GM19372 (cell line): ENCODE measurements at regions not wholly inside any gene's neighbourhood (a gene's known extent, or its start where the extent isn't known, plus 50 kb on each side); places are given as distances from the start of the nearest gene placed in this dataset.

Experiments used
- ATAC-seq: cut with Tn5 transposase; IDR thresholded peaks from one replicate; pipeline ENCODE4 v1.9.1; 2021; ENCODE audit warnings: mild to moderate bottlenecking, low read depth, moderate library complexity; ENCODE audit not compliant: unreplicated experiment

DNA sequence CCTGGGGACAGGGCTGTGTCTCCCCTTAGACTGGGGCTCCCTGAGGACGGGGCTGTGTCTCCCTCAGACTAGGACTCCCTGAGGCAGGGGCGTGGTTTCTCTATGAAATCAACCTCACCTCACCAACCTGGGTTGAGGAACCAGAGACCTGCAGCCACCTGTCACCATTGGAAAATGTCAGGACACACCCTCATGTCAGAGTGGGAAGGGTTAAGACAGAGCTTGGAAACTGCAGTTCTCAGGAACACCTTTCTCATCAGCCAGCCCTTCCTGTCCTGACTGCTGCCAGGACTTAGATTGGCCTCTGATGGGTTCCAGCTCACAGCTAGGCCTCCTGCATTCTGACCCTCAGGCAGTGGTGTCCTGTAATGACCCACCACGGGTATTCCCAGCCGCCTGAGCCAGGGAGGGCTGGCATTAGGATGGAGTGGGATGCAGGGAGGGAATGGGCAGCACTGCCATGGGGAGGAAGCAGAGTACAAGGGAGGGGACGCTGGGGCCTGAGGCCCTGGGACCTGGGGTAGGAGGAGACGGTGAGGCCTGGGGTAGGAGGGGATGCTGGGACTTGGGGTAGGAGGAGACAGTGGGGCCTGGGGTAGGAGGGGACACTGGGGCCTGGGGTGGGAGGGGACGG is 76.3 kb downstream of the MRPL14 start:
- ATAC-seq, result no peak

DNA sequence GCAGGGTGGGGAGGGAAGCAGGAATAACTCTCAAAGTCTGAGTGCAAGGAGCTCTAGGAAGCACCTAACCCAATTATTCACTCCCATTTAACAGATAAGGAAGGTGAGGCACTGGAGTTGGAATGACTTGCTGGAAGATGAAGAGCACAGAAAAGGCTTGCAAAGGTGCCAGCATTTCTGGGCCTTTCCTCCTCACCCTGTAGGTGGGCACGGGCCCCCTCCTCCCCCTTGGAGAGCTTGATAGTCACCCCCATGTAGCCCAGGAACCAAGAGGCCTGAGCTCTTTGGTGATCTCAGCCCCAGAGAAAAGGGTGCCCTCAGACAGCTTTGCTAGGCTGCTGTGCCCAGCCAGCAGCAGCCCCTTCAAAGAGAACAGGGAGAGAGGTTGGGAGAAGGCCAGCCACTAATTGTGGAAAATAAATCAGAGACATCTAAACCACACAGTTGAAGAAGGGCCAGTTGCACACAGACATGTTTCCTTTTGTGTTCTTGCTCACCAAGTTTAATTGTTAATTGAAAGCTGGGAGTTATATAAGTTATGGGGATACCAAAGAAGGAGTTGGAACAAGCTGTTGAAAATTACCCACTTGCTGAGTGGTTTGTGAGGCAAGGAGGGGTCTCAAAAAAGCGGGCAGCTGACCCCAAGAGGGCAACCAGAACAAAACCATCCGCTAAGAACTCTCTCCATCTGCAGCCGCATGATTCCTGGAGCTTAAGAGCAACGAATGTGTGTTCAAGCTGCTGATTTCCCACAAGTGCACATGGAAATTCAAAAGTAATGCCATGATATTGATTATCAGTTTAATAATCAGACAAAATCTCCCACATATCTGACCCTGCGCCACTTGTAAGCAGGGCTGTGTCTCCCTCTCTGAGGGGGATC is 77.0 kb downstream of the MRPL14 start:
- ATAC-seq, result no peak

DNA sequence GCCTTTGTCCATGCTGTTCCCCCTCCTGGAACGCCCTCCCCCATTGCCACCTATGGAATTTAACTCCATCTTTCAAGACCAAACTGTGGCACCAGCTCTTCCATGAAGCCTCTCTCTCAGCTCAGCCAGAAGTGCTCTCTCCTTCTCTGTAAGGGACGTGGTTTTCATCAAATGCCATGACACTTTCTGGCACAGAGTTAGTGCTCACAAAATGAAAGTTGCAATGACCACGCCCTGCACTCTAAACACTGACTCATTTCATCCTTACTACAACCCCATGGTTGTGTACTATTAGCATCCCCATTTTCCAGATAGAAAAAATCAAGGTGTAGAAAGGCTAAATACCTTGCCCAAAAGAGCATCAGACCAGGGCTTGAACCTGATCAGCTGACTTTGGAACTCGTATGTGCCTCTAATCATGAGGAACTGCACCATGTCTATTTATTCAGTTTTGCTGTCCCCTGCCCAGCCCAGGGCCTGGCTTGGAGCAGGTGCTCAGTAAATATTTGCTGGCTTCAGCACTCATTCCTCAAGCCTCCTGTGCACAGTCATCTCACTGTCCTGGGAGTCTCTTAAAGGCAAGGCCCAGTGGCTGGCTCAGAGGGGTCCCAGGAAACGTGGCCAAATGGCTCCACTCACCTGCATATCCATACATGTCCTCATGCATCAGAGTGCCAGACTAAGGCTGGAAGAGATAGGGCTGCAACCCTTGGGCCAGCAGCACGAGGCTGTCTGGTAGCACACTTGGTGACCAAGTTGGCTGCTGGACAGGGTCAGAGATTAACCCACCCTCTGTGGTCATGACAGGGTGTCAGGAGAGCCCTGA is 77.9 kb downstream of the MRPL14 start:
- ATAC-seq, result no peak

DNA sequence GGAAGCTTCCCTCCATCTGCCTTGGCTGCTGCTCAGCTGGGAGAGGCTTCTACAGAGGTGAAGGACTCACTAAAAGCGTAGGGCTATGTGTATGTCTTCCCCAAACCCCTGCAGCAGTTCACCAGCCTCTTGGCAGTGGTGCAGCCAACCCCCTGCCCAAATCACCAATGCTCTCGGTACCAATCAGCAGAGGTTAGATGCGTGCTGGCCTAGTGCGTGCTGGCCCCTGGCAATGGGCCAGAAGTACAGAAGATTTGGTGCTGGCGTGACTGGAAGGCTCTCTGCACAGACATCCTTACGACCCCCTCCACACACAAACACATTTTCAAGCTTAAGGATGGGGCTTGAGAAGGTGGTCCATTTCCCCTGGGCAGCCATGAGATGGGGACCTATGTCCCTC is 79.0 kb downstream of the MRPL14 start:
- ATAC-seq, result no peak

DNA sequence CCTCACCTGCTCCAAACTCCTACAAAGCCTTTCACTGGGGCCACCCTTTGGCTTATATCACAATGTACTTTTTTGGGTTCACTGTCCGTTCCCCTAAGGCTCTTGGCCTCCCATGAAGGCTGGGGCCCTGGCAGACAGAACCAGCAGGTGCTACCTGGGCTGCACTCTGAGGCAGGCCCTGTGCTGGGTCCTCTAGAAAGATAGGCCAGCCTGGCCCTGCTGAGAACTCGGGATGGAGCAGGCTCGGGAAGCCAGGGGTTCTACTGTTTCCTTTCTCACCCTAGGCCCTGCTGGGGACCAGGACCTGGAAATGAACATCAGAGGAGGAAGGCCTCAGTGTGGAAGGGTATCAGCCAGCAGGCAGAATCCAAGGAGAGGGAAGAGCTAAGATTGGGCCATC is 79.5 kb downstream of the MRPL14 start:
- no peak for ATAC-seq

DNA sequence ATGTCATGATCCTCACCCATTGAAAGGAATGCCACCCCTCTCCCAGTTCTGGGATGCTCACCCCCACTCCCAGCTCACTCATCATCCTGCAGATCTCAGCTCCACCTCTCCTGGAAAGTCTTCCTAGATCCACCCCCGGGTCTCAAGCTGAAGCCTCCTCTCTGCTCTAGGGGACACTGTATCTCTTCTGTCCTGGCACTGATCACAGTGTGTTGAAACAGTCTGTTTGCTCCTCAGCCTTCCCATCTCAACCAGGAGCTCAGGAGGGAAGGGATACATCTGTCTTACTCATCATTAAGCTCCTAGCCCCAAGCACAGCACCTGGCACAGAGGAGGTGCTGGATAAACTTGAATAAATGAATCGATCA is 80.1 kb downstream of the MRPL14 start:
- no peak for ATAC-seq

DNA sequence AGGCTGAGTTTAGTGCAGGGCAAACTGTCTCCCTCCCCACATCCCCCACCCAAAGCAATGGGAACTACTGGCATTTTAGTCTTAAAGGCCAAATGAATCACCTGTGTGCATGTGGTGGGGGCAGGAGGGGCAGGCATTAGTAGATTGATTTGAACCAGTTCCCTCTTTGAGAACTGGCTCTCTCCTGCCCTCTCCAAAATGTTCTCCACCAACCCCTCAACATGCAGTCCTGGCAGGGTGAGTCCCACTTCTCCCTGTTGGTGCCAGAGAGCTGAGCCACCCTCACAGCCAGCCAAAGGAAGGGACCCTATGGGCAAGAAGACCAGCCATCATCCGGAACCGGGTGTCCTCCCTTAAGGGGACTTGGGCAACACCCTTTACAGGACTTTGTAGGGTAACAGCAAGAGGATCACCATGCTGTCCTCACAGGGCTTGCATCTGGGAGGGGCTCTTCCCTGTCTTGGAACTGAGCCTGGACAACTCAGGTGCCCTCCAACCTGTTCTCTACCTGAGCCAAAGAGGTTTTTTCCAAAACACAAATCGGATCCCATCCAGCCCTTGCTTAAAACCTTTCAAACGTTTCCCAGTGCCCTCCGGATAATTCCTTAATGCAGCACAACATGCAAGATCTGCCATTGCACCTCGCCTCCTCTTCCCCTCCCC is 80.6 kb downstream of the MRPL14 start:
- ATAC-seq, result no peak

DNA sequence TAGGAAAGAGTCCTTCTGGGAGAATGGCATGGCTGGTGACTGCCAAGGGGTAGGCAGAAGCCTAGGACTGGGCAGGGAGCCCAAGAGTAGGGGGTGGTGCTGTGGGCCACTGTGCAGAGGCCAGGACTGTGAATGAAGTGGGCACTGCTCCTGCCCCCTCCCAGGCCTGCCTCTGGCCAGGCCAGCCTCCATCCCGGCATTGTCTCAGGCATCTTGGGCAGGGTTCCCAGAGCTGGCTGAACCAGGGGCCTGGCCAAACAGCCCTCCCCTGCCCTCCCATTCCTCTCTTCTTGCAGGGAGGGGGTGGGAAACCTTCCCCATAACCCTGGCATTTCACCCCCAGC is 81.6 kb downstream of the MRPL14 start:
- ATAC-seq, result no peak

DNA sequence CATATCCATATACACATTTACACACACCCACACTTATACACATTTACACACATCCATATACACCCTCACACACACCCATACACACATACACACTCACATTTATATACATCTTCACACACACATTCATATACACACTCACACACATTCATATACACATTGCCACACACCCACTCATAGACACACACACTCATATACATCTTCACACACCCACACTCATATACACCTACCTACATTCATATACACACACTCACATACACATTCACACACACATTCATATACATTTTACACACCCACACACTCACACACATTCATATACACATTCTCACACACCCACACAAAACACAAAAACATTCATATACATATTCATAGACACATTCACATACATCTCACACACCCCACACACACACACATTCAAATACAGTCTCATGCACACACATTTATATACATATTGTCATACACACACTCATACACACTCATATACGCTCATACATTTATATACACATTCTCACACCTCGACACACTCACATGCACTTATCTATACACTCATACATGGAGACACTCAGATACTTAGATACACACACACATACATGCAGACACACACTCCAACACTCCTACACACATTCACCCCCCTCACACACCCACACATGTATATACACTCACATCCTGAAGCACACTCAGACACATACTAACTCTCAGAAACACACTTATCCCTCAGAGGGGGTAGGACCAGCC is 82.1 kb downstream of the MRPL14 start:
- no peak for ATAC-seq

DNA sequence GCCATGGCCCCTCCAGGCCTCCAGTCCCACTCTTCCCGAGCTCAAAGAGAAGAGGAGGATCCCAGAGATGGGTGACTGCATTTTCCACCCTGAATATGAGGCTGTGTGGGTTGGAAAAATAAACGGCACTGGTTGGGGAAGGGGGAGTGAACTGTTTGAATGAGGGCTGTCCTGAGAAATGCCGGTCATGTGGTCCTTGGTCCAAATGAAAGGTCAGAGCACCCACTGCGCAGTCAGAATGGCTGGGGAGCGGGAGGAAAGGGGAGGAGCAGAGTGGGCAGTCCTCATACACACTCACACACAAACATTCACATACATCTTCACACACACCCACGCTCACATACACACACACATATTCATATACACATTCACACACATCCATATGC is 83.1 kb downstream of the MRPL14 start:
- ATAC-seq, result no peak

DNA sequence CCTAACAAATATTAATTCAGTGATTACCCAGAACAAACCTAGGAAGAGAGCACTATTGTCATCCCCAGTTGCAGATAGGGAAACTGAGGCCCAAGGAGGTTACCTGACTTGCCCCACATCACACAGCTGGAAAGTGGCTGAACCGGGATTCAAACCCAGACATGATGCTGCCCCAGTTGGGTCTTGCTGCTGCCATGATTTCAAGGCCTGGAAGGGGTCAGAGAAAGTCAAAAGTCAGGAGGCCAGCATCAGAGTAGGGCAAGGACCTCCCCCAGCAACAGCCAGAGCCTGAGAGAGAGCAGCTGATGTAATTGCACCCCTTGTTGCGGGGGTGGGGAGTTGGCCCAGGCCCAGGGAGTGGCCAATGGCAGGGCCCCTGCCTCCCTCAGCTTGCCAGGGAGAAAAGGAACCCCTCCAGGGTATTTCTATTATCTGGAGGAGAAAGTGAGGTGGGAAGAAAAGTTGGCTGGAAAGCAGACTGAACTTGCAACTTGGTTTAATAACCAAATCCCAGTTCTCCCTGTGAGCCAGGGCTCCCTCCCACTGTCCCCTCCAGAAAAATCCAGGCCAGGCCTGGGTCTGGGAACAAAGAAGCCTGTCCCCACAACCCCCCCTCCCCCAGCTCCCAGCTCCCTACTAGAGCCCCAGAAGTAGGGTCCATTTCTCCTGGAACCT is 83.6 kb downstream of the MRPL14 start:
- no peak for ATAC-seq

DNA sequence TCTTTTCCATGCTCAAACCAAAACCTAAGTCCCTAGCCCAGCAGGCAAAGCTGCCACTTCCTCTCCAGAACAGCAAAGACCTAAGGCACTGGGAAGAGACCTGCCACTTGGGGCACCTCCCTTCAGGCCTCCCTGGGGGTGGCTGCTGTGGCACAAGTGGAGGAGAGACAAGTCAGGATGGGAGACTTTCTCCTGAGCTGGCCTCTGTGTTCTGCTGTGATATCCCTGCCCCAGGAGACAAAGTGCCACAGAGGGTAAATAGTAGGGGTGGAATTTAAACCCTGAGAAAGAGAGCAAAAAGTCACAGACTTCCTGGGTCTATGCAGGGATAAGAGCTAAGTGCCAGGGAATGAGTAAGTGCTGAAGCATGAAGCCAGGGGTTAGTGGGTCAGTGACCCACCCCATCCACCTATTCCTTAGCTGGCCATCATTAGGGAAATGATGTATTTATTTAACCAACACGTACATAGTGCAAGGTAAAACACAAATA is 84.2 kb downstream of the MRPL14 start:
- no peak for ATAC-seq

DNA sequence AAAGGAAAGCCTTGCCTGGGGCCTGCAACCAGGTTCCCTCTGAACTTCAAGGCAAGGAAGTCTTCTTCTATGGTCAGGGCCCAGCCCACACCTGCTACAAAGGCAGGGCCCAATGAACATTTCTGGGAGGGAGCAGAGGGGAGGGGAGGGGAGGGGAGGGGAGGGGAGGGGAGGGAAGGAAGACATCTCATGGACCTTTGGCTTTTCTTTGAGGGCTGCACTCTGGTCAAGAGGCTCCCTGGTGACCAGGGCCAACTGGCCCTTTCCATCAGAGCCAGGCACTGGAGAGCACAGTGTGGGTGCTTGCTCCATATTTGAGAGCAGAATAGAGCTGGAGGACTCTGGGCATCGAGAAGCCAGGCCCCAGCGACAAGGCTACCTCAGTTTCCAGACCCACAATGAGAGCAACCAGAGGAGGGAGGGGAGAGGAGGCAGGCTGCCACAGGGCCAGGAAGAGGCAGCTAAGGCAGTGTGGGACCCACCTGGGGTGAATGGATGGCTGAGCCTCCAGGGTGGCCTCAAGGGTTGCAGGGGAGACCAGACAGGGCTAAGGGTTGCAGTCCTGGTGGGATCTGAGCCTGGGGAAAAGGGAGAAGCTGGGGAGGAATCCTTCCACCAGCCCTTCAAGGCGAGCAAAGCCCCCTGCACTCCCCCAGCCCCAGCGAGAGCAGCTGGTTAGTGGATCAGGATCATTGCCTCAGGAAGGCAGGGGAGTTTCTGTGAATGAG is 84.8 kb downstream of the MRPL14 start:
- no peak for ATAC-seq

DNA sequence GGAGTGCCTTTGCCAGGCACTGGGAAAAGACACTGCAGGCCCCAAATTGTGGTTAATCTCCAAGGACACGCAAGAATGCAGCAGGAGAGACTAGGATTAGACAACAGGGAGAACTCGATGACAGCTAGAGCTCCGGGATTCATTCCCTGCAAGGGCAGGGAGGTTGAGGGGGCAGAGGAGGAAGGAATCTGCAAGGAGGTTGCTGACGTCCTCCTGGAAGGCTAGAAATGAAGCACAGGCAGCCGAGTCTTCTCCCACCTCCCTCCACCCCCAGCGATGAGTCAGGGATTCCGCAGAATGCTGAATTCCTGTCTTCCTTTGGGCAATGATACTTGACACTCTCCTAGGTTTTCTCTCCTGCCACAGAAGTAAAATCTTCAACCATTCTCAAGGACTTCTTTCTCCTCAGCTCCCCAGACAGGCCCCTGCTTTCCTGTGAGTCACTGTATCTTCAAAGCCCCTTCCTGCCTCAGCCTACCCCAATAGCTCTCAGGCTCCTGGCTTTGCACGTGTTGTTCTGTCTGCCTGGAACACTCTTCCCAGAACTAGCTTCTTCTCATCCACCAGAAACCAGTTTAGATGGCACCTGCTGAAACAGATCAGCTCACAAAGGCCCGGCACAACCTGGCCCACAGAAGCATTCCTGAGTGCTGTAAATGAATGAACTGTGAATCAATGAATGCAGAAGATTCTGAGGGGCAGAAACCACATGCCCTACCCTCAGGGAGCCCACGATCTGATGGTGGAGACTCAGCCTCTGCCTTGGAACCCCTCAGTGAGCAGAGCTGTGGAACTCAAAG is 85.6 kb downstream of the MRPL14 start:
- no peak for ATAC-seq

DNA sequence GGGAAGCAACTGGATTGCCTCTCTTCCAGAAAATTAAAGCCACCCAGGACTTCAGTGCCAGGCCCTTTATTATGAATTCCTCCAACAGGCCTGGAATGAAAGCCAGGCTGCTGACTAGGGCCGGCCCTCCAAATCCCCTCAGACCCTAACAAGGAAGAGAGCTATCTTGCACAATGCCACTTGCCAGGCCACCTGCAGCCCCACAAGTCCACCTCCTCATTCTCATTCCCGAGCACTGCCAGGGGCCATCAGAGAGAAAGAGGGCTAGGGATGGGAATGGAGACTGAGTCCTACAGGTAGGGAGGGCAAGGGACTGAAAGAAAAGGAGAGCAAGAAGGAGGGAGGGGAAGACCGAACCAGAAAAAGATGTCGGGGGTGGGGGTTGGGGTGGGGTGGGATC is 86.5 kb downstream of the MRPL14 start:
- no peak for ATAC-seq

DNA sequence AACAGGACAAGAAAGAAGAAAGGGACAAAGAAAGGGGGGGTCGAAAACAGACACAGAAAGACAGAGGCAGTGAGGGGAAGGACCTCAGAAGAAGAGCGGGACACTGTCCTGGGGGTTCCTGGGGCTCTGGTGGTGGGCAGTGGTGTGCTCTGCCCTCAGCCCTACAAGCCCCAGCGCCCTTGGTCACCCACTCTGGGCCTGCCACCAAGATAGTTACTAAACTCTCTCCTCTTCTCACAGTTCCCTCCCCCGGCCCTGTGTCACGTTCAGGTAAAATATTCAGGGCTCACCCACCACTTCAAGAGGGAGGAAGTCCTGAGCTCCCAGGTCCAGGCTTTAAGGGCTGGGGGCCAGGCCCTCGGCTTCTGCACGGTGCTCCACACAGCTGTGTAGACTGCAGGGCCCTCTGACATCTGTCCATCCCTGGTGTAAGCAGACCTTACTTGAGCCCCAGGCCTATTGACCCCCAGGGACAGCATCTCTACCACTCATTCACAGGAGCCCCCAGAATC is 87.4 kb downstream of the MRPL14 start:
- ATAC-seq, result no peak

DNA sequence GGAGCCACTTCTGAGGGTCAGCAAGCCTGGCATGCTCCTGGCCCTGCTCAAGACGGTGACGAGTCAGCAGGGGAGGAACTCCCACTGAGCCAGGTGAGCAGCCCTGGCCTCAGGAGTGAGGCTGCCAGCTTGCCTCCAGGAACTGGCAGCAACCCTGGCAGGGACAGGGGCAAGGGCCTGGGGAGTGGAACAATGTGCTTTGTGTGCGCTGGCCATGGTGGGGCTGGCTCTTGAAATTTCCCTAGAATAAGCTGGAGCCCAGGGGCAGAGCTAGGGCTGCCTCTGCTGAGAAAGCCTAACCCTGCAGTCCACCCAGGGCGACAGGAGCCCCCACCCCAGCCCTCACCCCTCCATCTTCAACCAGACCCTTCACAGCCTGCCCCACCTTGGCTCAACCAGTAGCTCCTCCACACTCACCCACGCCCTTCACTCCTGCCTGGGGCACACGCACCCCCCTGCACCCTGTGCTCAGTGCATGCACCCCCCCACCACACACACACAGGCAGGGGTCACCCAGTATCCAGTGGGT is 88.0 kb downstream of the MRPL14 start:
- ATAC-seq, result no peak
